Natural killer cell (primary cell): ENCODE measurements at regions not wholly inside any gene's neighbourhood (a gene's known extent, or its start where the extent isn't known, plus 50 kb on each side); places are given as distances from the start of the nearest gene placed in this dataset.

ENCODE experiments used
- ATAC-seq, 3 donors: fragments of 150-1000 bp in 2 of 3; fragments of 200-7000 bp in 1 of 3; cut with Tn5 transposase; 1 replicate in 1 of 3; 2 replicates in 2 of 3; pipeline ENCODE4 v1.10.0; 2021; ENCODE audit warnings: mild to moderate bottlenecking in 2 of 3, moderate library complexity in 2 of 3
- DNase-seq, 2 donors: peaks; one replicate each; pipeline versions ENCODE4 v3.0.0 to v3.0.0-alpha.2; 2013 to 2021; ENCODE audit warnings: mixed read lengths in 1 of 2
- H3K27ac ChIP-seq: one replicate; pipeline ENCODE4 v1.5.1; 2013; ENCODE audit warnings: mild to moderate bottlenecking, low read length
- H3K27me3 ChIP-seq: one replicate; pipeline ENCODE4 v1.6.1; 2013; ENCODE audit warnings: low read length; ENCODE audit not compliant: control insufficient read depth, insufficient read depth
- H3K36me3 ChIP-seq: one replicate; pipeline ENCODE4 v1.6.1; 2013; ENCODE audit warnings: low read length; ENCODE audit not compliant: control insufficient read depth, insufficient read depth
- H3K4me1 ChIP-seq: one replicate; pipeline ENCODE4 v1.6.1; 2013; ENCODE audit warnings: low read length; ENCODE audit not compliant: control insufficient read depth, insufficient read depth
- H3K4me3 ChIP-seq: one replicate; pipeline ENCODE4 v1.5.1; 2013; ENCODE audit warnings: low read length
- H3K9me3 ChIP-seq: one replicate; pipeline ENCODE4 v1.6.1; 2013; ENCODE audit warnings: low read length; ENCODE audit not compliant: control insufficient read depth, insufficient read depth
- H3K27ac Mint-ChIP-seq, 2 donors: one replicate each; pipeline ENCODE4 v1.8.0; 2022; ENCODE audit warnings: mild to moderate bottlenecking in 2 of 2, mixed read lengths in 2 of 2, moderate library complexity in 1 of 2
- H3K27me3 Mint-ChIP-seq, 2 donors: one replicate each; pipeline ENCODE4 v1.8.0; 2022; ENCODE audit warnings: low read depth in 2 of 2, mixed read lengths in 2 of 2
- H3K36me3 Mint-ChIP-seq: one replicate; pipeline ENCODE4 v1.8.0; 2022; ENCODE audit warnings: mixed read lengths
- H3K4me1 Mint-ChIP-seq, 2 donors: one replicate each; pipeline ENCODE4 v1.8.0; 2022; ENCODE audit warnings: mixed read lengths in 2 of 2
- H3K4me3 Mint-ChIP-seq: one replicate; pipeline ENCODE4 v1.8.0; 2022; ENCODE audit warnings: mild to moderate bottlenecking, moderate library complexity, mixed read lengths
- H3K9me3 Mint-ChIP-seq, 2 donors: one replicate each; pipeline ENCODE4 v1.8.0; 2022; ENCODE audit warnings: mixed read lengths in 2 of 2
- WGBS: methylation state at CpG from one replicate; pipeline ENCODE4 v1.1.7; 2013; ENCODE audit warnings: missing lambda C conversion rate; ENCODE audit not compliant: insufficient coverage; 5-methylcytosine and 5-hydroxymethylcytosine counted together
- intact Hi-C: fragments of 100-400 bp; cut with micrococcal nuclease; formaldehyde crosslinking; loops from one replicate; pipeline ENCODE4 v1.14.2; 2022
- TF ChIP-seq, protein P1 (sequence below): fragments of 200-600 bp; IDR thresholded peaks from one replicate; pipeline ENCODE4 v1.8.0; 2022; ENCODE audit warnings: antibody characterized with exemption

DNA sequence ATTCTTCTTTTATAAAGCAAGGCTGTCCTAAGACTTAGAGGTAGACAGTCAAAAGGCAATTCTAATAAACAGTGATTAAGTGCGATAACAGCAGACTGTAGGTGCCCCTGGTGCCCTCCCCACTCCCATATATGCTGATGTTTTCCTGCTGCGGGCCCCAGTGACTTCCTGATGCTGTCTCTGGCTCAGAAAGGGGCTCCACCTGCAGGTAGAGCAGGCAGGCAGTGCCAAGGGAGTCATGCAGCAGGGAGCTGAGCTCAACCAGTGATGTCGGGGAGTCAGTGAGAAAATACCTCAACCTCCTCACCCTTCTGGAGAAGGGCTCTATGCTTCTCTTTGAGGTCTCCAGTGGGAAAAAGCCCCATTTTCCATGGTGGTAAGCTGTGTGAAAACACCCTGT, 126.7 kb upstream of the SSTR4 start:
- H3K27ac Mint-ChIP-seq, result no peak overlapping the region
- DNase-seq (no peak), ATAC-seq (no peak)
- H3K9me3 ChIP-seq, result no peaks in the 10 kb centered on the region
- no peak overlapping the region for H3K27ac ChIP-seq
- no peak overlapping the region for H3K4me3 ChIP-seq
- no peaks in the 10 kb centered on the region for H3K4me1 Mint-ChIP-seq
- no peaks in the 10 kb centered on the region for H3K27me3 Mint-ChIP-seq
- H3K36me3 Mint-ChIP-seq, result no peaks in the 10 kb centered on the region
- TF ChIP-seq, protein P1, sequence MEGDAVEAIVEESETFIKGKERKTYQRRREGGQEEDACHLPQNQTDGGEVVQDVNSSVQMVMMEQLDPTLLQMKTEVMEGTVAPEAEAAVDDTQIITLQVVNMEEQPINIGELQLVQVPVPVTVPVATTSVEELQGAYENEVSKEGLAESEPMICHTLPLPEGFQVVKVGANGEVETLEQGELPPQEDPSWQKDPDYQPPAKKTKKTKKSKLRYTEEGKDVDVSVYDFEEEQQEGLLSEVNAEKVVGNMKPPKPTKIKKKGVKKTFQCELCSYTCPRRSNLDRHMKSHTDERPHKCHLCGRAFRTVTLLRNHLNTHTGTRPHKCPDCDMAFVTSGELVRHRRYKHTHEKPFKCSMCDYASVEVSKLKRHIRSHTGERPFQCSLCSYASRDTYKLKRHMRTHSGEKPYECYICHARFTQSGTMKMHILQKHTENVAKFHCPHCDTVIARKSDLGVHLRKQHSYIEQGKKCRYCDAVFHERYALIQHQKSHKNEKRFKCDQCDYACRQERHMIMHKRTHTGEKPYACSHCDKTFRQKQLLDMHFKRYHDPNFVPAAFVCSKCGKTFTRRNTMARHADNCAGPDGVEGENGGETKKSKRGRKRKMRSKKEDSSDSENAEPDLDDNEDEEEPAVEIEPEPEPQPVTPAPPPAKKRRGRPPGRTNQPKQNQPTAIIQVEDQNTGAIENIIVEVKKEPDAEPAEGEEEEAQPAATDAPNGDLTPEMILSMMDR, result no peak
- no peak overlapping the region for H3K4me3 Mint-ChIP-seq
- no peaks in the 10 kb centered on the region for H3K36me3 ChIP-seq
- no peaks in the 10 kb centered on the region for H3K27me3 ChIP-seq
- intact Hi-C loops, result no loop called here
- H3K9me3 Mint-ChIP-seq, result peaks cover 0 to 2% of the 10 kb centered on the region in 2 donors
- H3K4me1 ChIP-seq, result no peaks in the 10 kb centered on the region
- WGBS, result 62% methylated on average over 3 of the region's 3 CpGs

DNA sequence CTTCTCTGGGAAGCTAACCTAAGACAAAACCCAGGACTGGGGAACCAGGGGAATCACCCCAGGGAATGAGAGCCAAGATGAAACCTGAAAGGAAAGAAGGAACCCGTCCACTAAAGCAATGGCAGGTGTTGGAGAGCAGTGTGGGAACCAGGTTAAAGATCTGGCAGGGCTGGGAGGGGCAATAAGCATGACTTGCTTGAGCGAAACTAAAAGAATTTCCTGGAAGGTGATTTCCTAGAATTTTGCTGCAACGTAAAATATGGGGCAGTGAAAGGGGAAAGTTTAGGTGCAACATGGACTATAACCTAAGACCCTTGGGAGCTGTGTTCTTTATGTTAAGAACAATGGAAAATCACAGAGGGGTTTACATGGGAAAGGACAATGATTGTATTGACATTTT, 126.2 kb upstream of the SSTR4 start:
- Mint-ChIP-seq H3K9me3 (peaks cover 0 to 2% of the 10 kb centered on the region in 2 donors), H3K27ac (no peak overlapping the region), H3K4me3 (no peak overlapping the region), H3K4me1 (no peaks in the 10 kb centered on the region), H3K27me3 (no peaks in the 10 kb centered on the region), H3K36me3 (no peaks in the 10 kb centered on the region)
- DNase-seq, result no peak
- H3K9me3 ChIP-seq, result no peaks in the 10 kb centered on the region
- intact Hi-C loops, result no loop called here
- H3K4me3 ChIP-seq, result no peak overlapping the region
- TF ChIP-seq, protein P1, result no peak
- no peaks in the 10 kb centered on the region for H3K27me3 ChIP-seq
- H3K4me1 ChIP-seq, result no peaks in the 10 kb centered on the region
- 70% methylated on average over 3 of the region's 3 CpGs for WGBS
- H3K36me3 ChIP-seq, result no peaks in the 10 kb centered on the region
- H3K27ac ChIP-seq, result no peak overlapping the region
- ATAC-seq, result no peak

DNA sequence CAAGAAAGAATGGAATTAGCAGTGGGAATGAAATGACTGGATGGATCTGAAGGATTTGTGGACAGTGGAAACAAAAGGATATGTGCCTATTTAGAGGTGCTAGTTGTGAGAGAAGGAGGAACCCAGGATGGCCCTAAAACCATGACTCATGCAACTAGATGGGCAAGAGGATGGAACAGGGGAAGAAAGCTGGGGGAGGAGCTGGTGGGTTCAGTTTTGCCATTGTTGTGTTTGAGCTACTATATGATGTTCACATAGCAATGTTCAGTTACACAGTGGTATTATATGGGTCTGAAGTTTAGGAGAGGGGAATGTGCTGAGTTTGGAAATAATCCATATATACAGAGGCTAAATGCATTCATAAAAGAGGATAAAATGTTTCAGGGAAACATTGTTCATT, 125.7 kb upstream of the SSTR4 start:
- intact Hi-C loops, result no loop called here
- TF ChIP-seq, protein P1, result no peak
- Histone ChIP-seq H3K9me3 (no peaks in the 10 kb centered on the region), H3K4me1 (no peaks in the 10 kb centered on the region), H3K27me3 (no peaks in the 10 kb centered on the region), H3K4me3 (no peak overlapping the region), H3K27ac (no peak overlapping the region), H3K36me3 (no peaks in the 10 kb centered on the region)
- no peak for ATAC-seq
- H3K9me3 Mint-ChIP-seq, result peaks cover 0 to 2% of the 10 kb centered on the region in 2 donors
- no peaks in the 10 kb centered on the region for H3K27me3 Mint-ChIP-seq
- H3K27ac Mint-ChIP-seq, result no peak overlapping the region
- H3K4me3 Mint-ChIP-seq, result no peak overlapping the region
- DNase-seq, result no peak
- H3K36me3 Mint-ChIP-seq, result no peaks in the 10 kb centered on the region
- no peaks in the 10 kb centered on the region for H3K4me1 Mint-ChIP-seq

DNA sequence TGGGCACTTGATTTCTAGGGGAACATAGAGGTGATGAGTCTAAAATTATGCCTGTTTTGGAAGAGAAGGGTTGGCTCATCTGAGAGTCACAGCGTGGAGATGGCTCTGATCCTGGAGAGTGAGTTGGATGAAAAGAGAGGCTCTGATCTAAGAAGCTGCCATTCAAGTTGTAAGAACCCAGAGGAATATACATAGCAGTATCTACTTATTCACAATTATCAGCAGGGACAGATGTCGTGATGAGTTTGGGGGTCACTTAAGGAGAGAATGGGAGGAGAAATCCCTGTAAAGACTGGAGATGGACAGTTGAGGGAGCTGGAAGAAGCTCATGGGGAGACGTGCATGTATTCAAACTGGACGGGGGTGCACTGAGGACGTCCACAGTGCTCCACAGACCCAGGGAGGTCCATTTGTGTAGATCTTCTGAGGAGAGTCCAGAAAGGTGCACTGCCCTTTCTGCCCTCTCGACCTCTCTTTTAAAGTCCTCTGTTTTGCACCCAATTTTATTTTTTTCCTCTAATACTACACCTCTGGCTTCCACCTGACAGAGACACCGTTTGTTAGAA, 124.7 kb upstream of the SSTR4 start:
- Mint-ChIP-seq H3K27me3 (no peaks in the 10 kb centered on the region), H3K4me1 (no peaks in the 10 kb centered on the region), H3K27ac (no peak overlapping the region), H3K9me3 (peaks cover 0 to 2% of the 10 kb centered on the region in 2 donors), H3K4me3 (no peak overlapping the region), H3K36me3 (no peaks in the 10 kb centered on the region)
- H3K27me3 ChIP-seq, result no peaks in the 10 kb centered on the region
- H3K4me3 ChIP-seq, result no peak overlapping the region
- intact Hi-C loops, result no loop called here
- H3K4me1 ChIP-seq, result no peaks in the 10 kb centered on the region
- no peak for DNase-seq
- H3K27ac ChIP-seq, result no peak overlapping the region
- TF ChIP-seq, protein P1, result no peak
- H3K36me3 ChIP-seq, result no peaks in the 10 kb centered on the region
- no peaks in the 10 kb centered on the region for H3K9me3 ChIP-seq
- no peak for ATAC-seq
- 82% methylated on average over 7 of the region's 7 CpGs for WGBS
